Fibroblast of villous mesenchyme (primary cell): ENCODE measurements at regions not wholly inside any gene's neighbourhood (a gene's known extent, or its start where the extent isn't known, plus 50 kb on each side); places are given as distances from the start of the nearest gene placed in this dataset.

Source experiments
- DNase-seq: peaks from one replicate; pipeline ENCODE4 v3.0.0-alpha.2; 2010; ENCODE audit warnings: low read depth
- H3K4me3 ChIP-seq: 2 replicates; pipeline ENCODE4 v1.5.1; 2011; ENCODE audit warnings: low read depth, mild to moderate bottlenecking, low read length
- CTCF ChIP-seq: IDR thresholded peaks from 2 replicates; pipeline ENCODE4 v1.5.1; 2012; ENCODE audit warnings: low read depth, mild to moderate bottlenecking, low read length; ENCODE audit not compliant: insufficient read depth

- no peak overlapping the region for H3K4me3 ChIP-seq
Observed at GRCh38 chr3:145892869-145893268, 268.1 kb downstream of the PLOD2 start.

GRCh38 chr3:145893331-145893730, 267.7 kb downstream of the PLOD2 start:
- no peak for DNase-seq
- H3K4me3 ChIP-seq: no peak overlapping the region
- TF ChIP-seq CTCF: no peak

More at GRCh38 chr3:145892869-145893268, 268.1 kb downstream of the PLOD2 start:
- no peak for DNase-seq
- TF ChIP-seq CTCF: no peak

DNA sequence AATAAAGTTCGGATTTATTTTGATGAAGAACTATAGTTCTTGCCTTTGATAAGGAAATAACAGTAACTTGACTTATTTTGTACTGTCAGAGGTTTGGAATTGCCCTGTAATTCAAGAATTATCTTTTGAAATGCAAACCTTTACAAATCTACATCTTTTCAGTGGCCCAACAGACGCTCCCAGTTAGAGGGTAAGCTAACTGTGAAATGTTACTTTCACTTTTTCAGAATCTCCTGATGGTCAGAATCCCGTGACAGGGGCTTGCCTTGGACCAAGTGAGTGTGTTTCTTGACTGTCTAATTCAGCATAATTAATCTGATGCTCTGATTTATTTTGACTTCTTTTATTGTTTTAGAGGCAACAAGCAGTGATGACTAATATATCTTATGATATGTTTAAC, 262.5 kb downstream of the PLOD2 start:
- TF ChIP-seq CTCF: no peak
- peak; percentile 33 for DNase-seq
- H3K4me3 ChIP-seq: peak overlapping the region; percentile 35

DNA sequence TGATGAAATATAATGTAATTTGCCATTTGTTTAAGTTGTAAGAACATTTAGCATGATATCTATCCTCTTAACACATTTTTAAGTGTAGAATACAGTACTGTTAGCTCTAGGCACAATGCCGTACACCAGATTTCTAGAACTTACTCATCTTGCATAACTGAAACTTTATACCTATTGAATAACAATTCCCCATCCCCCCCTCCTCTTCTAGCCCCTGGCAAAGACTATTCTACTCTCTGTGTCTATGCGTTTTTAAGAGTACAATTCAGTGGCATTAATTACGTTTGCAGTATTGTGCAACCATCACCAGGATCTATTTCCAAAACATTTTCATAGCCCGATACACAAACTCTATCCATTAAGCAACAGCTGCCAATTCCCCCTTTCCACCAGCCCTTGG, 261.7 kb downstream of the PLOD2 start:
- no peak for TF ChIP-seq CTCF
- H3K4me3 ChIP-seq: no peak overlapping the region
- peak; percentile 11 for DNase-seq

DNA sequence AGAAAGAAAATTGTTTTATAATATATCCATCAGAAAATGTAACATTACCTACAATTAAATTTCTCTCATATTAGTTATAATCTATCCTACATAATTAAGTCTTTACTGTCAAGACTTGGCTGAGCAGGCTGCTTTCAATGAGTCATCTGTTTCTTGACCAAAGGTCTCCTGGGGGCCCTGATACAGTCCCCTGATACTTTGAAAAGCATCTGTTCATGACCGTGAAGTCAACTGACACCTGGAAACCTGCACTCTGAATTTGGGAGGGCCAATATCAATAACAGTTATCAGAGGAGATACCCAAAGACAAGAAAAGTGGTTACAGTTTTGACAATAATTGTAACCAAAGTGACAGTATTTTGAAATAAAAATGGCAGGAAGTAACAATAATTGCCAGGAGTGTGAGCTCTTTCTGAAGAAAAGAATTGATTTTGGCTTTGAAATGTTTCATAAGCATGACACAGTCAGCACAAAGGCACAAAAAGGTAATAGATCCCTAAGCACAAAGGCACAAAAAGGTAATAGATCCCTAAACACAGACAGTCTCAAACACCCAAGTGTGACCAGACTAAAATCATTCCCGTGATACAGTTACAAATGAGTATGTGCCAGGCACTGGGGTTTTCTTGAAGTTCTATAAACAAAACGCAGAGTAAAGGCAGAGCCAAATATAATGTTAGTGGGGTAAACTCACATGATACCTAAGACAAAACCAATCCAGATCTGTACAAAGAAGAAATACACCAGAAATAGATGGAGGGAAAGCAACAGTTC, 260.7 kb downstream of the PLOD2 start:
- DNase-seq: no peak
- TF ChIP-seq CTCF: no peak

DNA sequence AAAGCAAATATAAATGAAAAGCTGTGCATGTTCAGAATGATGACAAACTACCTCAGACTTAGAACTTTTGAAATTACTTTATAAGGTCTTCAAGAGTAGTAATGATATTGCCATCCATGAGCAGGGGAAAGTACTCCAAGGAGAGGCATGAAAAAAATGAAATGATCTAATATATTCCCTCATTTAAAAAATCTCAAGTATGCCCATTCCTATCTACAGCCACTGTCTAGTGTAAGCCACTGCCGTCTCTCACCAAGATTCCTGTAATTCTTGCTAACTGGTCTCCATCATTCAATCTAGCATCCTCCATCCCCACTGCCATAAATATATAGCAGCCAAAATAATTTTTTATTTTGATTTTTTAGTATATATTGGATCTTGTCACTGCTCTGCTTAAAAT, 258.8 kb downstream of the PLOD2 start:
- no peak for DNase-seq
- no peak for TF ChIP-seq CTCF
- no peak overlapping the region for H3K4me3 ChIP-seq

More for the DNA sequence above, 260.7 kb downstream of the PLOD2 start:
- no peak overlapping the region for H3K4me3 ChIP-seq
